Keratinocyte (primary cell): ENCODE measurements at regions not wholly inside any gene's neighbourhood (a gene's known extent, or its start where the extent isn't known, plus 50 kb on each side); places are given as distances from the start of the nearest gene placed in this dataset.

Experiments used
- EZH2 ChIP-seq: IDR thresholded peaks from one replicate; pipeline ENCODE4 v1.6.1; 2012; ENCODE audit warnings: inconsistent platforms, mild to moderate bottlenecking, low read length, moderate library complexity
- TF ChIP-seq, protein P1 (sequence below), 3 experiments: IDR thresholded peaks in 1 of 3; conservative IDR thresholded peaks in 1 of 3; optimal IDR thresholded peaks in 1 of 3; 2 replicates in 2 of 3; 3 replicates in 1 of 3; pipeline versions ENCODE3 to v1.5.1; 2011; ENCODE audit warnings: low read length in 3 of 3, mild to moderate bottlenecking in 3 of 3, moderate library complexity in 2 of 3, control low read depth in 1 of 3, inconsistent platforms in 1 of 3; ENCODE audit not compliant: insufficient read depth in 2 of 3; ENCODE audit errors: extremely low read depth in 1 of 3

- TF ChIP-seq, protein P1, sequence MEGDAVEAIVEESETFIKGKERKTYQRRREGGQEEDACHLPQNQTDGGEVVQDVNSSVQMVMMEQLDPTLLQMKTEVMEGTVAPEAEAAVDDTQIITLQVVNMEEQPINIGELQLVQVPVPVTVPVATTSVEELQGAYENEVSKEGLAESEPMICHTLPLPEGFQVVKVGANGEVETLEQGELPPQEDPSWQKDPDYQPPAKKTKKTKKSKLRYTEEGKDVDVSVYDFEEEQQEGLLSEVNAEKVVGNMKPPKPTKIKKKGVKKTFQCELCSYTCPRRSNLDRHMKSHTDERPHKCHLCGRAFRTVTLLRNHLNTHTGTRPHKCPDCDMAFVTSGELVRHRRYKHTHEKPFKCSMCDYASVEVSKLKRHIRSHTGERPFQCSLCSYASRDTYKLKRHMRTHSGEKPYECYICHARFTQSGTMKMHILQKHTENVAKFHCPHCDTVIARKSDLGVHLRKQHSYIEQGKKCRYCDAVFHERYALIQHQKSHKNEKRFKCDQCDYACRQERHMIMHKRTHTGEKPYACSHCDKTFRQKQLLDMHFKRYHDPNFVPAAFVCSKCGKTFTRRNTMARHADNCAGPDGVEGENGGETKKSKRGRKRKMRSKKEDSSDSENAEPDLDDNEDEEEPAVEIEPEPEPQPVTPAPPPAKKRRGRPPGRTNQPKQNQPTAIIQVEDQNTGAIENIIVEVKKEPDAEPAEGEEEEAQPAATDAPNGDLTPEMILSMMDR (optimal IDR thresholded peaks at IDR 0.05 in 1 of 3, IDR thresholded peaks at IDR 0.05 in 1 of 3, conservative IDR thresholded peaks at IDR 0.05 in 1 of 3; ENCODE audit: extremely low read depth in 1 of 3, insufficient read depth in 2 of 3, low read length in 3 of 3), result no peak
- TF ChIP-seq EZH2, result no peak
Observed at GRCh38 chr10:107497024-107497423, 332.5 kb upstream of the SORCS1 start.
